Upper lobe of left lung (tissue), 6 donors: ENCODE measurements at regions not wholly inside any gene's neighbourhood (a gene's known extent, or its start where the extent isn't known, plus 50 kb on each side); places are given as distances from the start of the nearest gene placed in this dataset.
"Not testable (repeated sequence)": the region's sequence is repeated elsewhere in the genome, so short reads cannot be mapped to it uniquely, and the experiment has no call there.

Experiments used
- ATAC-seq, 2 donors: fragments of 200-7000 bp; cut with Tn5 transposase; one replicate each; pipeline ENCODE4 v1.9.1; 2022; ENCODE audit warnings: mild to moderate bottlenecking in 2 of 2, moderate library complexity in 2 of 2; ENCODE audit not compliant: low FRiP score in 2 of 2
- DNase-seq, 2 donors: peaks; one replicate each; pipeline ENCODE4 v3.0.0-alpha.2; 2019 to 2020
- H3K27ac ChIP-seq, 4 donors: fragments of 200-600 bp; sonication (generic); one replicate each; pipeline ENCODE4 v1.5.1; 2016 to 2019
- H3K27me3 ChIP-seq, 4 donors: fragments of 200-600 bp; sonication (generic); one replicate each; pipeline ENCODE4 v1.5.1; 2017 to 2019
- H3K36me3 ChIP-seq, 4 donors: fragments of 200-600 bp; sonication (generic); one replicate each; pipeline ENCODE4 v1.5.1; 2016 to 2019
- H3K4me1 ChIP-seq, 4 donors: fragments of 200-600 bp; sonication (generic); one replicate each; pipeline ENCODE4 v1.5.1; 2018 to 2019
- H3K4me3 ChIP-seq, 4 donors: fragments of 200-600 bp; sonication (generic); one replicate each; pipeline ENCODE4 v1.5.1; 2017 to 2019; ENCODE audit warnings: mild to moderate bottlenecking in 2 of 4, moderate library complexity in 1 of 4
- H3K9me3 ChIP-seq, 4 donors: fragments of 200-600 bp; sonication (generic); one replicate each; pipeline ENCODE4 v1.5.1; 2018 to 2019
- CTCF ChIP-seq, 6 experiments: fragments of 450-650 bp in 4 of 6; fragments of 200-600 bp in 2 of 6; sonication (generic) in 2 of 6; IDR thresholded peaks; one replicate each; pipeline ENCODE4 v1.5.1; 2016 to 2019; ENCODE audit warnings: antibody characterized with exemption in 6 of 6
- EP300 ChIP-seq, 4 donors: sonication (generic); formaldehyde crosslinking; IDR thresholded peaks; one replicate each; pipeline ENCODE4 v1.5.1; 2017; ENCODE audit warnings: antibody characterized with exemption in 4 of 4, control low read depth in 2 of 4
- POLR2A ChIP-seq, 4 donors: fragments of 450-650 bp; IDR thresholded peaks; one replicate each; pipeline ENCODE4 v1.5.1; 2016 to 2017; ENCODE audit warnings: antibody characterized with exemption in 4 of 4, mild to moderate bottlenecking in 2 of 4
- POLR2AphosphoS5 ChIP-seq, 2 donors: sonication (generic); formaldehyde crosslinking; IDR thresholded peaks; one replicate each; pipeline ENCODE4 v1.5.1; 2017; ENCODE audit warnings: antibody characterized with exemption in 2 of 2
- WGBS, 2 donors: methylation state at CpG; one replicate each; pipeline ENCODE4 v1.1.5; 2017 to 2018; 5-methylcytosine and 5-hydroxymethylcytosine counted together
- donor health status: DM: no; HTN: no; CAD: no; lungs with moderate emphysema.
- donor health status: DM: no; HTN: yes; CAD: no; lungs with severe emphysema.

GRCh38 chrX:82528525-82528924 lies 979.6 kb upstream of the POU3F4 start:
- ATAC-seq (peak in 1 of 2 donors; percentile 34), DNase-seq (no peak)
- no peaks in the 10 kb centered on the region for H3K36me3 ChIP-seq
- H3K4me3 ChIP-seq: no peak overlapping the region
- WGBS, 2 donors: 56% methylated on average over 1 of the region's 1 CpG; no CpG with 5 or more reads in 1 of the 2 donors
- H3K27ac ChIP-seq: no peak overlapping the region
- TF ChIP-seq EP300 (IDR thresholded peaks at IDR 0.05): no peak
- TF ChIP-seq CTCF (IDR thresholded peaks at IDR 0.05): no peak
- no peak for TF ChIP-seq POLR2A (IDR thresholded peaks at IDR 0.05)
- TF ChIP-seq POLR2AphosphoS5 (IDR thresholded peaks at IDR 0.05): no peak
- H3K27me3 ChIP-seq: no peaks in the 10 kb centered on the region
- no peaks in the 10 kb centered on the region for H3K4me1 ChIP-seq
- no peaks in the 10 kb centered on the region for H3K9me3 ChIP-seq

- no peak for TF ChIP-seq CTCF (IDR thresholded peaks at IDR 0.05)
- no peak for TF ChIP-seq POLR2AphosphoS5 (IDR thresholded peaks at IDR 0.05)
- no peak for TF ChIP-seq POLR2A (IDR thresholded peaks at IDR 0.05)
- TF ChIP-seq EP300 (IDR thresholded peaks at IDR 0.05): no peak
- Histone ChIP-seq H3K4me3 (no peak overlapping the region), H3K27ac (no peak overlapping the region), H3K4me1 (no peaks in the 10 kb centered on the region), H3K9me3 (no peaks in the 10 kb centered on the region), H3K27me3 (no peaks in the 10 kb centered on the region), H3K36me3 (no peaks in the 10 kb centered on the region)
- no peak for DNase-seq
- WGBS, 2 donors: 52 to 64% methylated on average over 4 of the region's 4 CpGs
- no peak for ATAC-seq
Observed at GRCh38 chrX:82534086-82534597, 973.9 kb upstream of the POU3F4 start.

- not testable (repeated sequence) for H3K27me3 ChIP-seq, H3K36me3 ChIP-seq, H3K4me3 ChIP-seq, H3K27ac ChIP-seq, H3K9me3 ChIP-seq, ATAC-seq, DNase-seq, H3K4me1 ChIP-seq
- WGBS, 2 donors: 88 to 89% methylated on average over 3 of the region's 3 CpGs
Observed at GRCh38 chrX:82537205-82537604, 970.9 kb upstream of the POU3F4 start.

GRCh38 chrX:82541822-82542221 lies 966.3 kb upstream of the POU3F4 start:
- Histone ChIP-seq H3K9me3 (no peaks in the 10 kb centered on the region), H3K4me3 (no peak overlapping the region), H3K36me3 (no peaks in the 10 kb centered on the region), H3K27me3 (no peaks in the 10 kb centered on the region), H3K27ac (no peak overlapping the region), H3K4me1 (no peaks in the 10 kb centered on the region)
- 93 to 97% methylated on average over 2 of the region's 2 CpGs for WGBS, 2 donors
- ATAC-seq (no peak), DNase-seq (no peak)
- TF ChIP-seq CTCF (IDR thresholded peaks at IDR 0.05) (no peak), EP300 (IDR thresholded peaks at IDR 0.05) (no peak), POLR2AphosphoS5 (IDR thresholded peaks at IDR 0.05) (no peak), POLR2A (IDR thresholded peaks at IDR 0.05) (no peak)

- ATAC-seq, H3K27me3 ChIP-seq, H3K36me3 ChIP-seq, H3K4me1 ChIP-seq, H3K27ac ChIP-seq, H3K4me3 ChIP-seq, H3K9me3 ChIP-seq: not testable (repeated sequence)
- DNase-seq: peak in 1 of 2 donors; percentile 0
- 76 to 95% methylated on average over 14 to 21 of the region's 21 CpGs for WGBS, 2 donors
Observed at GRCh38 chrX:82552201-82552600, 955.9 kb upstream of the POU3F4 start.

GRCh38 chrX:82556588-82556987 lies 951.5 kb upstream of the POU3F4 start:
- Histone ChIP-seq H3K36me3 (no peaks in the 10 kb centered on the region), H3K9me3 (no peaks in the 10 kb centered on the region), H3K4me3 (no peak overlapping the region), H3K4me1 (no peaks in the 10 kb centered on the region), H3K27ac (no peak overlapping the region), H3K27me3 (no peaks in the 10 kb centered on the region)
- no peak for ATAC-seq
- no peak for DNase-seq
- 52 to 57% methylated on average over 1 of the region's 1 CpG for WGBS, 2 donors
- no peak for TF ChIP-seq EP300 (IDR thresholded peaks at IDR 0.05)
- no peak for TF ChIP-seq POLR2AphosphoS5 (IDR thresholded peaks at IDR 0.05)
- TF ChIP-seq CTCF (IDR thresholded peaks at IDR 0.05): no peak
- TF ChIP-seq POLR2A (IDR thresholded peaks at IDR 0.05): no peak
